ENCODE measurements at regions not wholly inside any gene's neighbourhood (a gene's known extent, or its start where the extent isn't known, plus 50 kb on each side); places are given as distances from the start of the nearest gene placed in this dataset.

DNA sequence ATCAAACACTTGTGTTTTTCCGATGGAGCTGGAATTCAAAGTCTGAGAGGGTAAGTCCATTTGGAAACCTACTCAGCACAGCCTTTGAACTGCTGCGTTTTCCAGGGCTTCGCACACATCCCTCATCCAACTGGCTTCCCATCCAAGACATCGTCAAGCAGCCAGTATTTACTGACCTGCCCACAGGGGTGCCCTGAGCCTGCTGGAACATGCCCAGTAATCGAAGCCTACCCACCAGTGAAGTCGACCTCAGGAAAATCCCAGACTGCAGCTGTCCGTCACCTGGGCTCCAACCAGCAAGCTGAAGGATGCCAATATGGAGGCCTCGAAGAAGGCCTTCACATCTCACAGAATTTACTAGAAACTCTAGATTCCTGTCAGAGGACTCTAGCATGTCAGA, 261.6 kb downstream of the PLPP3 start:
- TF ChIP-seq, protein P1, sequence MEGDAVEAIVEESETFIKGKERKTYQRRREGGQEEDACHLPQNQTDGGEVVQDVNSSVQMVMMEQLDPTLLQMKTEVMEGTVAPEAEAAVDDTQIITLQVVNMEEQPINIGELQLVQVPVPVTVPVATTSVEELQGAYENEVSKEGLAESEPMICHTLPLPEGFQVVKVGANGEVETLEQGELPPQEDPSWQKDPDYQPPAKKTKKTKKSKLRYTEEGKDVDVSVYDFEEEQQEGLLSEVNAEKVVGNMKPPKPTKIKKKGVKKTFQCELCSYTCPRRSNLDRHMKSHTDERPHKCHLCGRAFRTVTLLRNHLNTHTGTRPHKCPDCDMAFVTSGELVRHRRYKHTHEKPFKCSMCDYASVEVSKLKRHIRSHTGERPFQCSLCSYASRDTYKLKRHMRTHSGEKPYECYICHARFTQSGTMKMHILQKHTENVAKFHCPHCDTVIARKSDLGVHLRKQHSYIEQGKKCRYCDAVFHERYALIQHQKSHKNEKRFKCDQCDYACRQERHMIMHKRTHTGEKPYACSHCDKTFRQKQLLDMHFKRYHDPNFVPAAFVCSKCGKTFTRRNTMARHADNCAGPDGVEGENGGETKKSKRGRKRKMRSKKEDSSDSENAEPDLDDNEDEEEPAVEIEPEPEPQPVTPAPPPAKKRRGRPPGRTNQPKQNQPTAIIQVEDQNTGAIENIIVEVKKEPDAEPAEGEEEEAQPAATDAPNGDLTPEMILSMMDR (IDR thresholded peaks at IDR 0.05): no peak
- TF ChIP-seq POLR2A (IDR thresholded peaks at IDR 0.05) (no peak), EP300 (IDR thresholded peaks at IDR 0.05) (no peak)

All from ovary (tissue), 3 donors.